A673 (cell line): ENCODE measurements at regions not wholly inside any gene's neighbourhood (a gene's known extent, or its start where the extent isn't known, plus 50 kb on each side); places are given as distances from the start of the nearest gene placed in this dataset.

ENCODE experiments used
- CTCF ChIP-seq: fragments of 300-800, 200-600 bp; sonication (generic); conservative IDR thresholded peaks from 2 replicates; pipeline ENCODE4 v1.5.1; 2017; ENCODE audit warnings: low read depth, mild to moderate bottlenecking, antibody characterized with exemption, low read length, moderate library complexity, mixed read lengths
- EZH2 ChIP-seq: fragments of 200-600 bp; sonication (generic); IDR thresholded peaks from 2 replicates; pipeline ENCODE4 v1.6.1; 2017; ENCODE audit warnings: borderline replicate concordance, low read depth, mild to moderate bottlenecking, mixed read lengths, antibody characterized with exemption, low read length; ENCODE audit not compliant: poor library complexity, severe bottlenecking

- TF ChIP-seq CTCF (no peak), EZH2 (no peak)
These were observed 508.8 kb downstream of the PLPP3 start for GRCh38 chr1:56070601-56071000.
